ENCODE measurements at regions not wholly inside any gene's neighbourhood (a gene's known extent, or its start where the extent isn't known, plus 50 kb on each side); places are given as distances from the start of the nearest gene placed in this dataset.
"Not testable (repeated sequence)": the region's sequence is repeated elsewhere in the genome, so short reads cannot be mapped to it uniquely, and the experiment has no call there.

GRCh38 chr2:132220589-132220988, 58.8 kb upstream of the ANKRD30BL start:
- not testable (repeated sequence) for DNase-seq

GRCh38 chr2:132221886-132222285, 60.1 kb upstream of the ANKRD30BL start:
- DNase-seq: not testable (repeated sequence)

- DNase-seq: no peak
These were observed 90.6 kb upstream of the ANKRD30BL start for GRCh38 chr2:132252191-132252893.

- DNase-seq: no peak
These were observed 91.1 kb upstream of the ANKRD30BL start for GRCh38 chr2:132252894-132253264.

GRCh38 chr2:132253496-132254305, 91.9 kb upstream of the ANKRD30BL start:
- no peak for DNase-seq

GRCh38 chr2:132254306-132254919, 92.7 kb upstream of the ANKRD30BL start:
- DNase-seq: not testable (repeated sequence)

GRCh38 chr2:132255714-132256113, 94.0 kb upstream of the ANKRD30BL start:
- DNase-seq: no peak

GRCh38 chr2:132256251-132256902, 94.6 kb upstream of the ANKRD30BL start:
- no peak for DNase-seq

GRCh38 chr2:132256903-132257300, 95.2 kb upstream of the ANKRD30BL start:
- DNase-seq: not testable (repeated sequence)

GRCh38 chr2:132257301-132258171, 95.8 kb upstream of the ANKRD30BL start:
- not testable (repeated sequence) for DNase-seq

GRCh38 chr2:132259276-132259675, 97.5 kb upstream of the ANKRD30BL start:
- DNase-seq: not testable (repeated sequence)

- DNase-seq: not testable (repeated sequence)
These were observed 103.8 kb upstream of the ANKRD30BL start for GRCh38 chr2:132265595-132265994.

GRCh38 chr2:132267105-132267497, 105.3 kb upstream of the ANKRD30BL start:
- no peak for DNase-seq

- not testable (repeated sequence) for DNase-seq
These were observed 105.9 kb upstream of the ANKRD30BL start for GRCh38 chr2:132267498-132268283.

- not testable (repeated sequence) for DNase-seq
These were observed 106.7 kb upstream of the ANKRD30BL start for GRCh38 chr2:132268284-132268976.

- no peak for DNase-seq
These were observed 107.3 kb upstream of the ANKRD30BL start for GRCh38 chr2:132268977-132269523.

- no peak for DNase-seq
These were observed 108.5 kb upstream of the ANKRD30BL start for GRCh38 chr2:132270255-132270654.

GRCh38 chr2:132270981-132271546, 109.3 kb upstream of the ANKRD30BL start:
- DNase-seq: no peak

GRCh38 chr2:132271794-132272193, 110.0 kb upstream of the ANKRD30BL start:
- DNase-seq: not testable (repeated sequence)

- no peak for DNase-seq
These were observed 111.0 kb upstream of the ANKRD30BL start for GRCh38 chr2:132272713-132273112.

Measured in NCI-H1048 (cell line).